Type B pancreatic cell (in vitro differentiated cells): ENCODE measurements at regions not wholly inside any gene's neighbourhood (a gene's known extent, or its start where the extent isn't known, plus 50 kb on each side); places are given as distances from the start of the nearest gene placed in this dataset.

Experiments used
- DNase-seq: peaks from one replicate; pipeline ENCODE4 v3.0.0; 2021; ENCODE audit warnings: mixed read lengths; ENCODE audit not compliant: unreplicated experiment; ENCODE audit errors: extremely low spot score
- H3K27ac Mint-ChIP-seq: 2 replicates; pipeline ENCODE4 v1.8.0; 2021; ENCODE audit warnings: mild to moderate bottlenecking, mixed read lengths
- H3K27me3 Mint-ChIP-seq: 2 replicates; pipeline ENCODE4 v1.8.0; 2021; ENCODE audit warnings: mixed read lengths
- H3K36me3 Mint-ChIP-seq: 2 replicates; pipeline ENCODE4 v1.8.0; 2021; ENCODE audit warnings: mixed read lengths
- H3K4me1 Mint-ChIP-seq: one replicate; pipeline ENCODE4 v1.8.0; 2021; ENCODE audit warnings: mixed read lengths; ENCODE audit not compliant: unreplicated experiment
- H3K4me3 Mint-ChIP-seq: 2 replicates; pipeline ENCODE4 v1.8.0; 2021; ENCODE audit warnings: mild to moderate bottlenecking, mixed read lengths
- H3K9me3 Mint-ChIP-seq: 2 replicates; pipeline ENCODE4 v1.8.0; 2021; ENCODE audit warnings: mixed read lengths
- CTCF ChIP-seq: fragments of 200-600 bp; sonication (generic); conservative IDR thresholded peaks from 2 replicates; pipeline ENCODE4 v1.5.0; 2021; ENCODE audit warnings: antibody characterized with exemption, mild to moderate bottlenecking

GRCh38 chr1:38125016-38125415 lies 78.4 kb upstream of the POU3F1 start:
- Mint-ChIP-seq H3K9me3 (no peaks in the 10 kb centered on the region), H3K4me3 (no peak overlapping the region), H3K4me1 (no peaks in the 10 kb centered on the region), H3K27me3 (peaks cover 16% of the 10 kb centered on the region), H3K36me3 (no peaks in the 10 kb centered on the region), H3K27ac (no peak overlapping the region)
- no peak for DNase-seq
- TF ChIP-seq CTCF: no peak

GRCh38 chr1:38123356-38124135 lies 77.0 kb upstream of the POU3F1 start:
- H3K36me3 Mint-ChIP-seq: no peaks in the 10 kb centered on the region
- no peak for DNase-seq
- TF ChIP-seq CTCF: no peak
- peaks cover 20% of the 10 kb centered on the region for H3K27me3 Mint-ChIP-seq
- H3K4me1 Mint-ChIP-seq: peaks cover 6% of the 10 kb centered on the region
- no peaks in the 10 kb centered on the region for H3K9me3 Mint-ChIP-seq
- no peak overlapping the region for H3K27ac Mint-ChIP-seq
- H3K4me3 Mint-ChIP-seq: no peak overlapping the region

- TF ChIP-seq CTCF: no peak
- no peak overlapping the region for H3K27ac Mint-ChIP-seq
- DNase-seq: no peak
- H3K36me3 Mint-ChIP-seq: no peaks in the 10 kb centered on the region
- no peaks in the 10 kb centered on the region for H3K9me3 Mint-ChIP-seq
- peaks cover 6% of the 10 kb centered on the region for H3K4me1 Mint-ChIP-seq
- H3K4me3 Mint-ChIP-seq: no peak overlapping the region
- H3K27me3 Mint-ChIP-seq: peaks cover 10% of the 10 kb centered on the region
Measured at GRCh38 chr1:38121231-38121680, 74.7 kb upstream of the POU3F1 start.

GRCh38 chr1:38120552-38121230 lies 74.1 kb upstream of the POU3F1 start:
- Mint-ChIP-seq H3K27ac (no peak overlapping the region), H3K27me3 (peaks cover 10% of the 10 kb centered on the region), H3K4me3 (no peak overlapping the region), H3K9me3 (no peaks in the 10 kb centered on the region), H3K36me3 (no peaks in the 10 kb centered on the region), H3K4me1 (peaks cover 6% of the 10 kb centered on the region)
- no peak for TF ChIP-seq CTCF
- DNase-seq: no peak

- no peak overlapping the region for H3K27ac Mint-ChIP-seq
- no peak for DNase-seq
- H3K9me3 Mint-ChIP-seq: no peaks in the 10 kb centered on the region
- no peaks in the 10 kb centered on the region for H3K36me3 Mint-ChIP-seq
- no peak overlapping the region for H3K4me3 Mint-ChIP-seq
- peaks cover 6% of the 10 kb centered on the region for H3K4me1 Mint-ChIP-seq
- TF ChIP-seq CTCF: no peak
- H3K27me3 Mint-ChIP-seq: peaks cover 10% of the 10 kb centered on the region
Measured at GRCh38 chr1:38118976-38119375, 72.4 kb upstream of the POU3F1 start.
